WI38 (cell line): ENCODE measurements at regions not wholly inside any gene's neighbourhood (a gene's known extent, or its start where the extent isn't known, plus 50 kb on each side); places are given as distances from the start of the nearest gene placed in this dataset.
"Not testable (repeated sequence)": the region's sequence is repeated elsewhere in the genome, so short reads cannot be mapped to it uniquely, and the experiment has no call there.

Source experiments
- H3K4me3 ChIP-seq: 2 replicates; pipeline ENCODE4 v1.5.1; 2011; ENCODE audit warnings: low read depth, mild to moderate bottlenecking, control low read depth, low read length
- CTCF ChIP-seq: IDR thresholded peaks from 2 replicates; pipeline ENCODE4 v1.5.1; 2012; ENCODE audit warnings: low read depth, mild to moderate bottlenecking, control low read depth, low read length

DNA sequence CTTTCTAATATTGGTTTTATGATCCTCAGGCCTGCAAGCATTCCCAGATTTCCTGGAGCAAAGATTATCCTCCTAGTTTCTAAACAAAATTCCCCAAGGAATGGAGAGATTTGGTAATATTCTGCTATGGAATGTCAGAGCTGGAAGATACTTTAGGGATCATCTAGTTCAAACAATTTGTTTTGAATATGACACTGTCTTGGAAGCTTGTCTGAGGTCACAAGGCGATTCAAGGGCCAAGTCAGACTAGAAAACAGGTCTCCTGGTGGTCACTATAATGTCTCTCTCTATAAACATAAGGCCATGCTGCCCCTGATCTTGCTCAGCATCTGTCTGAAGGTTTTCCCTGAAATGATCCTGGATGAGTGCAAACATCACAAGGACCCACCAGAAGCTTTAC lies 143.4 kb upstream of the BCL6 start:
- TF ChIP-seq CTCF = no peak
- no peak overlapping the region for H3K4me3 ChIP-seq

- H3K4me3 ChIP-seq = no peak overlapping the region
- TF ChIP-seq CTCF = no peak
Measured at GRCh38 chr3:187889106-187889505, 143.8 kb upstream of the BCL6 start.

DNA sequence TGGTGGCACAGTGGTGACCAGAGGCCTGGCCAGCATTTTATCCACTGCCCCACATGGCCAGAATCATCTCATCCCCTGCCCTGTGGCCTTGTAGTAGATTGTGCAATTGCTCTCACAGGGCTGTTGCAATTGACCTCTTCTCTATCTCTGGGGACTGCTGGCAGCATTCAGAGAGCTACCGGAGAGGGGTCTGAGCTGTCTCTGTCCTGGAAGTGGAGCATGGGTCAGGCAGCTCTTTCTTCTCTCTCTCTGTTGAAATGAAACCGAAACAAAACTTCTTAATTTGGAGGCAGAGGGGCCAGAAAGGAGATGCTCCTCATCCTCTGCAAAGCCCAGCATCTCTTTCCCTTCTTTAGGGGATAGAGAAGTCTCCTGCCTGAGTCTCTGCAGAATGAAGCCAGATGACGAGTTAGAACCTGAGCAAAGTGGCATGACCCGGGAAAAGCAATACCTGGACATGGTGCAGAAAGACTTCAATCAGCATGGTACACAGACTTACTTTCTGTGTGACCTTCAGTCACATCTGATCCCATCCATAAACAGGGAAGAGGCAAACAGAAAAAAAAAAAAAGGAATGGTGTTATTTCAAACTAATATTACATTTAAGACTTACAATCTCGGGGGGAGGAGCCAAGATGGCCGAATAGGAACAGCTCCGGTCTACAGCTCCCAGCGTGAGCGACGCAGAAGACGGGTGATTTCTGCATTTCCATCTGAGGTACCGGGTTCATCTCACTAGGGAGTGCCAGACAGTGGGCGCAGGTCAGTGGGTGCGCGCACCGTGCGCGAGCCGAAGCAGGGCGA lies 144.5 kb upstream of the BCL6 start:
- no peak overlapping the region for H3K4me3 ChIP-seq
- TF ChIP-seq CTCF = no peak

DNA sequence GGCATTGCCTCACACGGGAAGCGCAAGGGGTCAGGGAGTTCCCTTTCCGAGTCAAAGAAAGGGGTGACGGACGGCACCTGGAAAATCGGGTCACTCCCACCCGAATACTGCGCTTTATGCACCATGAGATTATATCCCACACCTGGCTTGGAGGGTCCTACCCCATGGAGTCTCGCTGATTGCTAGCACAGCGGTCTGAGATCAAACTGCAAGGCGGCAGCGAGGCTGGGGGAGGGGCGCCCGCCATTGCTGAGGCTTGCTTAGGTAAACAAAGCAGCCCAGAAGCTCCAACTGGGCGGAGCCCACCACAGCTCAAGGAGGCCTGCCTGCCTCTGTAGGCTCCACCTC lies 145.1 kb upstream of the BCL6 start:
- H3K4me3 ChIP-seq = not testable (repeated sequence)

GRCh38 chr3:187896646-187897045 lies 151.4 kb upstream of the BCL6 start:
- H3K4me3 ChIP-seq = no peak overlapping the region
- no peak for TF ChIP-seq CTCF

GRCh38 chr3:187899246-187899645 lies 154.0 kb upstream of the BCL6 start:
- no peak for TF ChIP-seq CTCF

DNA sequence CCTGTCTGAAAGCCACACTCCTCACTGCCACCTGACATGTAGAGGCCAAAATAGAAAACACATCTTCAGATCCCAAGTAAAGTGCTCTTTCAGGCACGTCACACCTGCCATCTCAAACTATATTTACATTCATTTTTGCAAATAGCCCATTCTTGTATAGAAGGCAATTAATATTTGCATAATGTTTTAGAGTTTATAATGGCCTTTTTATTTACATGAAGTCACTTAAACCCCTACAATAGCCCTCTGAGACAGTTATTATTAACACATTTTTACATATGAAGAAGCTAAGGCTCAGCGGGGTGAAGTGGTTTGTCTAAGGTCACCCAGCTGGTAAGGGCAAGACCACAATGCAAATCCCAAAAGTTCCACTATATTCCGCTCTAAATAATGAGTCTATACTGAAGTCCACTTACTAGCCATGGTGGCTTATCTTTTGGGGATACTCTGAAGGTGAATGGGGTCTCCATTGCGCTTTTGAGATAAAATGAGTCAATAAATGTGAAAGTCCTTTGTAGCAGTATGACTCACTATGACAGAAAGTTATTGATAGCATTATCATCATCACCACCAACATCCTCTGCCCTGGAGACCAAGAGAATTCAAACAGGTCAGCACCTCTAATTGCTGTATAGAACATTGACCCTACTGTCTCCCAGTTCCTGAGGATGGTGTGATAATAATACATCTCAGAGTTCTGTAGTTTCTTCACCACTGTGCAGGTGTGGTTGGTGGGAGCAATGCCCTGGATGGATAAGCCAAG lies 155.9 kb upstream of the BCL6 start:
- no peak overlapping the region for H3K4me3 ChIP-seq
- no peak for TF ChIP-seq CTCF

More at GRCh38 chr3:187899246-187899645, 154.0 kb upstream of the BCL6 start:
- no peak overlapping the region for H3K4me3 ChIP-seq
